Activated CD8-positive, alpha-beta T cell treated with anti-CD3 and anti-CD28 coated beads for 36 hours (primary cell): ENCODE measurements at regions not wholly inside any gene's neighbourhood (a gene's known extent, or its start where the extent isn't known, plus 50 kb on each side); places are given as distances from the start of the nearest gene placed in this dataset.

Experiments used
- ATAC-seq: fragments of 200-7000 bp; cut with Tn5 transposase; one replicate; pipeline ENCODE4 v1.10.0; 2021; ENCODE audit warnings: mild to moderate bottlenecking, moderate library complexity
- CTCF ChIA-PET: fragments of 350-600 bp; sonication (Branson Sonifier 250); formaldehyde crosslinking; loops from one replicate; lab custom pipeline; 2021; ENCODE audit warnings: antibody characterized with exemption; lab: Charles Lee
- POLR2A ChIA-PET: fragments of 350-600 bp; sonication (Branson Sonifier 250); formaldehyde crosslinking; loops from one replicate; lab custom pipeline; 2021; ENCODE audit warnings: antibody characterized with exemption; lab: Charles Lee
- DNase-seq: peaks from one replicate; pipeline ENCODE4 v3.0.0-alpha.2; 2020
- H3K27ac Mint-ChIP-seq: one replicate; pipeline ENCODE4 v1.8.0; 2021; ENCODE audit warnings: mild to moderate bottlenecking, mixed read lengths
- H3K27me3 Mint-ChIP-seq: one replicate; pipeline ENCODE4 v1.8.0; 2021; ENCODE audit warnings: mixed read lengths
- H3K36me3 Mint-ChIP-seq: one replicate; pipeline ENCODE4 v1.8.0; 2021; ENCODE audit warnings: low read depth, mixed read lengths
- H3K4me1 Mint-ChIP-seq: one replicate; pipeline ENCODE4 v1.8.0; 2021; ENCODE audit warnings: low read depth, mixed read lengths
- H3K4me3 Mint-ChIP-seq: one replicate; pipeline ENCODE4 v1.8.0; 2021; ENCODE audit warnings: mild to moderate bottlenecking, moderate library complexity, mixed read lengths
- H3K9me3 Mint-ChIP-seq: one replicate; pipeline ENCODE4 v1.8.0; 2021; ENCODE audit warnings: mixed read lengths
- CTCF ChIP-seq: fragments of 200-600 bp; IDR thresholded peaks from one replicate; pipeline ENCODE4 v1.8.0; 2022; ENCODE audit warnings: antibody characterized with exemption, mild to moderate bottlenecking
- intact Hi-C: fragments of 100-400 bp; cut with micrococcal nuclease; formaldehyde crosslinking; loops from one replicate; pipeline ENCODE4 v1.10.0; 2022

GRCh38 chrX:42695800-42696358, 82.1 kb downstream of the PPP1R2C start:
- ChIA-PET POLR2A (no interaction called here), CTCF (no interaction called here)
- TF ChIP-seq CTCF, result no peak
- DNase-seq, result no peak
- intact Hi-C loops, result no loop called here
- H3K36me3 Mint-ChIP-seq, result no peaks in the 10 kb centered on the region
- H3K27me3 Mint-ChIP-seq, result no peaks in the 10 kb centered on the region
- H3K27ac Mint-ChIP-seq, result no peak overlapping the region
- H3K9me3 Mint-ChIP-seq, result no peaks in the 10 kb centered on the region
- no peak for ATAC-seq
- no peaks in the 10 kb centered on the region for H3K4me1 Mint-ChIP-seq
- no peak overlapping the region for H3K4me3 Mint-ChIP-seq

- H3K27me3 Mint-ChIP-seq, result no peaks in the 10 kb centered on the region
- no peaks in the 10 kb centered on the region for H3K4me1 Mint-ChIP-seq
- ATAC-seq (no peak), DNase-seq (peak; percentile 12)
- POLR2A ChIA-PET, result no interaction called here
- H3K9me3 Mint-ChIP-seq, result no peaks in the 10 kb centered on the region
- CTCF ChIA-PET, result no interaction called here
- H3K36me3 Mint-ChIP-seq, result no peaks in the 10 kb centered on the region
- H3K27ac Mint-ChIP-seq, result no peak overlapping the region
- no peak overlapping the region for H3K4me3 Mint-ChIP-seq
- intact Hi-C loops, result no loop called here
- TF ChIP-seq CTCF, result no peak
Measured at GRCh38 chrX:42694260-42694815, 83.6 kb downstream of the PPP1R2C start.

- Mint-ChIP-seq H3K4me3 (no peak overlapping the region), H3K9me3 (no peaks in the 10 kb centered on the region), H3K27ac (no peak overlapping the region), H3K27me3 (no peaks in the 10 kb centered on the region), H3K4me1 (no peaks in the 10 kb centered on the region), H3K36me3 (no peaks in the 10 kb centered on the region)
- ATAC-seq, result no peak
- DNase-seq, result no peak
- TF ChIP-seq CTCF, result no peak
- intact Hi-C loops, result no loop called here
- POLR2A ChIA-PET, result interaction anchor here (1.0 kb wide), 1 partner anchor 14 kb away, joined by 3 read pairs; no protein-coding TSS in a partner anchor
- CTCF ChIA-PET, result no interaction called here
Measured at GRCh38 chrX:42691196-42691595, 86.8 kb downstream of the PPP1R2C start.

- POLR2A ChIA-PET, result no interaction called here
- ATAC-seq, result no peak
- no peaks in the 10 kb centered on the region for H3K36me3 Mint-ChIP-seq
- no peaks in the 10 kb centered on the region for H3K27me3 Mint-ChIP-seq
- no peaks in the 10 kb centered on the region for H3K9me3 Mint-ChIP-seq
- no peak overlapping the region for H3K27ac Mint-ChIP-seq
- CTCF ChIA-PET, result no interaction called here
- DNase-seq, result no peak
- intact Hi-C loops, result no loop called here
- no peak overlapping the region for H3K4me3 Mint-ChIP-seq
- TF ChIP-seq CTCF, result no peak
- H3K4me1 Mint-ChIP-seq, result no peaks in the 10 kb centered on the region
Measured at GRCh38 chrX:42686706-42687105, 91.3 kb downstream of the PPP1R2C start.

GRCh38 chrX:42686296-42686695, 91.7 kb downstream of the PPP1R2C start:
- Mint-ChIP-seq H3K27ac (no peak overlapping the region), H3K4me3 (no peak overlapping the region), H3K27me3 (no peaks in the 10 kb centered on the region), H3K9me3 (no peaks in the 10 kb centered on the region), H3K4me1 (no peaks in the 10 kb centered on the region), H3K36me3 (no peaks in the 10 kb centered on the region)
- intact Hi-C loops, result no loop called here
- ATAC-seq (no peak), DNase-seq (no peak)
- CTCF ChIA-PET, result no interaction called here
- POLR2A ChIA-PET, result no interaction called here
- TF ChIP-seq CTCF, result no peak
